ENCODE measurements at regions not wholly inside any gene's neighbourhood (a gene's known extent, or its start where the extent isn't known, plus 50 kb on each side); places are given as distances from the start of the nearest gene placed in this dataset.

GRCh38 chr4:31054295-31054694 lies 334.1 kb downstream of the PCDH7 start:
- no peak for TF ChIP-seq CTCF (IDR thresholded peaks at IDR 0.05)
- Histone ChIP-seq H3K27ac (no peak overlapping the region), H3K9ac (no peak overlapping the region), H3K9me3 (ENCODE audit: control insufficient read depth, low read length) (no peaks in the 10 kb centered on the region), H2AFZ (no peak overlapping the region), H3K4me2 (ENCODE audit: low read length) (no peak overlapping the region), H3K79me2 (no peaks in the 10 kb centered on the region), H3K4me1 (no peaks in the 10 kb centered on the region), H3K36me3 (ENCODE audit: control insufficient read depth, insufficient read depth, low read length) (no peaks in the 10 kb centered on the region), H3K4me3 (ENCODE audit: low read depth, low read length) (no peak overlapping the region), H3K27me3 (ENCODE audit: control insufficient read depth, insufficient read depth, low read length) (no peaks in the 10 kb centered on the region)

GRCh38 chr4:31058656-31059055 lies 338.5 kb downstream of the PCDH7 start:
- TF ChIP-seq CTCF (IDR thresholded peaks at IDR 0.05), result no peak
- no peaks in the 10 kb centered on the region for H3K36me3 ChIP-seq (ENCODE audit: control insufficient read depth, insufficient read depth, low read length)
- no peaks in the 10 kb centered on the region for H3K27me3 ChIP-seq (ENCODE audit: control insufficient read depth, insufficient read depth, low read length)
- H3K9ac ChIP-seq, result no peak overlapping the region
- H3K4me3 ChIP-seq (ENCODE audit: low read depth, low read length), result no peak overlapping the region
- no peak overlapping the region for H2AFZ ChIP-seq
- no peak overlapping the region for H3K27ac ChIP-seq
- H3K4me2 ChIP-seq (ENCODE audit: low read length), result no peak overlapping the region
- no peaks in the 10 kb centered on the region for H3K4me1 ChIP-seq
- H3K79me2 ChIP-seq, result no peaks in the 10 kb centered on the region
- H3K9me3 ChIP-seq (ENCODE audit: control insufficient read depth, low read length), result no peaks in the 10 kb centered on the region

- H3K79me2 ChIP-seq, result no peaks in the 10 kb centered on the region
- no peak overlapping the region for H3K4me3 ChIP-seq (ENCODE audit: low read depth, low read length)
- H3K4me2 ChIP-seq (ENCODE audit: low read length), result no peak overlapping the region
- TF ChIP-seq CTCF (IDR thresholded peaks at IDR 0.05), result no peak
- no peaks in the 10 kb centered on the region for H3K4me1 ChIP-seq
- no peaks in the 10 kb centered on the region for H3K9me3 ChIP-seq (ENCODE audit: control insufficient read depth, low read length)
- no peak overlapping the region for H3K9ac ChIP-seq
- H3K27ac ChIP-seq, result no peak overlapping the region
- H3K36me3 ChIP-seq (ENCODE audit: control insufficient read depth, insufficient read depth, low read length), result no peaks in the 10 kb centered on the region
- H3K27me3 ChIP-seq (ENCODE audit: control insufficient read depth, insufficient read depth, low read length), result no peaks in the 10 kb centered on the region
- no peak overlapping the region for H2AFZ ChIP-seq
Observed at GRCh38 chr4:31059753-31060522, 339.8 kb downstream of the PCDH7 start.

- Histone ChIP-seq H3K4me2 (ENCODE audit: low read length) (no peak overlapping the region), H2AFZ (no peak overlapping the region), H3K79me2 (no peaks in the 10 kb centered on the region), H3K4me1 (no peaks in the 10 kb centered on the region), H3K9me3 (ENCODE audit: control insufficient read depth, low read length) (no peaks in the 10 kb centered on the region), H3K9ac (no peak overlapping the region), H3K27me3 (ENCODE audit: control insufficient read depth, insufficient read depth, low read length) (no peaks in the 10 kb centered on the region), H3K36me3 (ENCODE audit: control insufficient read depth, insufficient read depth, low read length) (no peaks in the 10 kb centered on the region), H3K27ac (no peak overlapping the region), H3K4me3 (ENCODE audit: low read depth, low read length) (no peak overlapping the region)
- TF ChIP-seq CTCF (IDR thresholded peaks at IDR 0.05), result no peak
Observed at GRCh38 chr4:31065086-31065485, 344.9 kb downstream of the PCDH7 start.
